ENCODE measurements at regions not wholly inside any gene's neighbourhood (a gene's known extent, or its start where the extent isn't known, plus 50 kb on each side); places are given as distances from the start of the nearest gene placed in this dataset.

DNA sequence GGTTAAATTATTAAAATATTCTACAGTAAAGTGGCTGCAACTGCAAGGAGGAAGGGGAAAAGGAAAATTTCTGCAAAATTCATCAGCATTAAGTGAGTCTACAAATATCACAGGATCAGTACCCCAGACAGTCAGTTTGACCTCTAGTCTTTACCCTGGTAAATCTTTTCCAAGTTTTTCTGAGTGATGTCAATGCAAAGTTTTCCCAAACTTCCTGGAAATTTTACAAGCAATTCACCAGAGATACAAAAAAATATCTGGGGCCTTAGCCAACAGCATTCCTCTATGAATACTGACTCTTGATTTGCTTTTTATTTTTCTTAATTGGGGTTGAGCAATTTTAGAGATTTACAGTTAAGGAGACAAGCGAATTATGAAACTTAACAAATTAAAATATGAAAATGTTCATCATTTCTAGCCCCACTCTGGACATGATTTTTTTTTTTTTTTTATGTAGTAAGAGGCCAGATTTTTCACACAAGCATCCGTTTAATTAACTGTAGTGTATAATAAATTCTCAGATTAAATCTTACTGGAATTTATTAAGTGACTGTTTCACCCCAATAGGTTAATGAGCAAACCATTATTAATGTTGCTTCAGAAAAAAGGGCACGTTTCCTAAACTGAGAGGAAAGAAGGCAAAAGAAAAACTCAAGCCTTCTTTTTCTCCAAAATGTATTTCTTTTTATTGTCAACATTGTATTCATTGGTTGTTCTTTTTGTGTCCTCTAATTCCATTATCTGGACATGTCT is 539.5 kb upstream of the FZD8 start:
- H3K9me3 ChIP-seq, result no peaks in the 10 kb centered on the region
- no peaks in the 10 kb centered on the region for H3K27me3 ChIP-seq
- intact Hi-C loops (cut with DNase I), result no loop called here
- H3K36me3 ChIP-seq (replicated peaks in 1 of 2; ENCODE audit: insufficient read depth in 1 of 2, low read depth in 2 of 2), result no peaks in the 10 kb centered on the region
- TF ChIP-seq POLR2A (IDR thresholded peaks at IDR 0.05), result no peak
- TF ChIP-seq, protein P1, sequence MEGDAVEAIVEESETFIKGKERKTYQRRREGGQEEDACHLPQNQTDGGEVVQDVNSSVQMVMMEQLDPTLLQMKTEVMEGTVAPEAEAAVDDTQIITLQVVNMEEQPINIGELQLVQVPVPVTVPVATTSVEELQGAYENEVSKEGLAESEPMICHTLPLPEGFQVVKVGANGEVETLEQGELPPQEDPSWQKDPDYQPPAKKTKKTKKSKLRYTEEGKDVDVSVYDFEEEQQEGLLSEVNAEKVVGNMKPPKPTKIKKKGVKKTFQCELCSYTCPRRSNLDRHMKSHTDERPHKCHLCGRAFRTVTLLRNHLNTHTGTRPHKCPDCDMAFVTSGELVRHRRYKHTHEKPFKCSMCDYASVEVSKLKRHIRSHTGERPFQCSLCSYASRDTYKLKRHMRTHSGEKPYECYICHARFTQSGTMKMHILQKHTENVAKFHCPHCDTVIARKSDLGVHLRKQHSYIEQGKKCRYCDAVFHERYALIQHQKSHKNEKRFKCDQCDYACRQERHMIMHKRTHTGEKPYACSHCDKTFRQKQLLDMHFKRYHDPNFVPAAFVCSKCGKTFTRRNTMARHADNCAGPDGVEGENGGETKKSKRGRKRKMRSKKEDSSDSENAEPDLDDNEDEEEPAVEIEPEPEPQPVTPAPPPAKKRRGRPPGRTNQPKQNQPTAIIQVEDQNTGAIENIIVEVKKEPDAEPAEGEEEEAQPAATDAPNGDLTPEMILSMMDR (IDR thresholded peaks at IDR 0.05), result no peak
- ATAC-seq (no peak), DNase-seq (no peak)
- peaks cover 13% of the 10 kb centered on the region for H3K4me1 ChIP-seq
- peak overlapping the region in 3 of 4 donors; percentile 54 to 60 (median 54) for H3K27ac ChIP-seq
- no peak overlapping the region for H3K4me3 ChIP-seq
- 35 to 42% methylated on average over 3 of the region's 3 CpGs for WGBS, 2 donors

DNA sequence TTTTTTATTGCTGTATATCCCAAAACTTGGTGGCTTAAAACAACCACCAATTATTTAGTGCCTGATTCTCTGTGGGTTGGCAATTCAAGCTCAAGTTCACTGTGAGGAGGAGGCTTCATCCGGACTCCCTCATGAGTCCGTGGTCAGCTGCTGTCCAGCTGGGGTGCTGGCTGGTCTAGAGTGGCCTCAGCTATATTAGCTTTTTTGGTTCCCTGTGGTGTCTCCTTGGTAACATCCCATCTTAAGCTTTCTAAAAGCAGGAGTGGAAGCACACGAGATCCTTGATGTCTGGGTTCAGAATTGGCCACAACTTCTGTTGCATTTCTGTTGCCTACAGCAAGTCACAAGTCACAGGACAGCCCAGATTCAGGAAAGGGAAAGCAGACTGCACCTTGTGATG is 536.5 kb upstream of the FZD8 start:
- H3K36me3 ChIP-seq (replicated peaks in 1 of 2; ENCODE audit: insufficient read depth in 1 of 2, low read depth in 2 of 2), result no peaks in the 10 kb centered on the region
- H3K27me3 ChIP-seq, result no peaks in the 10 kb centered on the region
- no peak overlapping the region for H3K4me3 ChIP-seq
- H3K27ac ChIP-seq, result no peak overlapping the region
- DNase-seq, result no peak
- 56 to 83% methylated on average over 3 of the region's 3 CpGs for WGBS, 2 donors
- intact Hi-C loops (cut with DNase I), result no loop called here
- H3K4me1 ChIP-seq, result peaks cover 13% of the 10 kb centered on the region
- no peaks in the 10 kb centered on the region for H3K9me3 ChIP-seq
- ATAC-seq, result no peak
- TF ChIP-seq, protein P1 (IDR thresholded peaks at IDR 0.05), result no peak
- TF ChIP-seq POLR2A (IDR thresholded peaks at IDR 0.05), result no peak

DNA sequence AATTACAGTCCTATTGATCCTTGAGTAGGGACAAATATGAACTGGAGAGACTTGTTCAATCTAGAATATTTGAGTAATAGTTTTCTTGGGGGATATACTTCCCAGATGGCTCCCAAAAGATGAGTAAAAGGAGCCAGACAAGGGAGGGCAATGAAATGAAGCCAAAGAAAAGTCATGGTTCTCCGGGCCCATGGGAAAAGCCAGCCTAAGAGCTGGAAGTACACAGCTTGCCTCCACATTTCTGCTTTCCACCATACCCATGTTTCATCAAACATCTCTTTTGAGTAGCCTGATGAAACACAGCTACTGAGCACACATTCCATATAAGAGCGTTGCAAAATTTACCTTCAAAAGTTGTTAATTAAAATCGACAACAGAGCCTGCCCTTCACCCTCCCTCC is 535.0 kb upstream of the FZD8 start:
- DNase-seq, result no peak
- Histone ChIP-seq H3K4me3 (no peak overlapping the region), H3K27me3 (no peaks in the 10 kb centered on the region), H3K4me1 (peaks cover under 1% of the 10 kb centered on the region), H3K27ac (no peak overlapping the region), H3K9me3 (no peaks in the 10 kb centered on the region), H3K36me3 (replicated peaks in 1 of 2; ENCODE audit: insufficient read depth in 1 of 2, low read depth in 2 of 2) (no peaks in the 10 kb centered on the region)
- ATAC-seq, result no peak
- intact Hi-C loops (cut with DNase I), result no loop called here
- TF ChIP-seq POLR2A (IDR thresholded peaks at IDR 0.05), result no peak
- TF ChIP-seq, protein P1 (IDR thresholded peaks at IDR 0.05), result no peak
- 63 to 64% methylated on average over 3 of the region's 3 CpGs for WGBS, 2 donors

DNA sequence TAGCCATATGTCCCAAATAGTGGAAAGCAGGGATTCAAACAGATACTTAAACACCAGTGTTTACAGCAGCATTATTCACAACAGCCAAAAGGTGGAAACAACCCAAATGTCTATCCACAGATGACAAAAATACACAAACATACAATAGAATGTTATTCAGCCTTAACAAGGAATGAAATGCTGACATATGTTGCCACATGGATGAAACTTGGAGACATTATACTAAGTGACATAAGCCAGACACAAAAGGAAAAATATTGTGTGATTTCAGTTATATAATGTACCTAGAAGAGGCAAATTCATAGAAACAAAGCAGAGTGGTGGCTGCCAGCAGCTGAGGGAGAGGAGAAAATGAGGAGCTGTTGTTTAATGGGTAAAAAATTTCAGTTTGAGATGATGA is 533.9 kb upstream of the FZD8 start:
- ATAC-seq, result no peak
- Histone ChIP-seq H3K36me3 (replicated peaks in 1 of 2; ENCODE audit: insufficient read depth in 1 of 2, low read depth in 2 of 2) (no peaks in the 10 kb centered on the region), H3K4me1 (no peaks in the 10 kb centered on the region), H3K9me3 (no peaks in the 10 kb centered on the region), H3K27me3 (no peaks in the 10 kb centered on the region), H3K4me3 (no peak overlapping the region), H3K27ac (no peak overlapping the region)
- TF ChIP-seq, protein P1 (IDR thresholded peaks at IDR 0.05), result no peak
- no peak for TF ChIP-seq POLR2A (IDR thresholded peaks at IDR 0.05)
- intact Hi-C loops (cut with DNase I), result no loop called here
- DNase-seq, result no peak

DNA sequence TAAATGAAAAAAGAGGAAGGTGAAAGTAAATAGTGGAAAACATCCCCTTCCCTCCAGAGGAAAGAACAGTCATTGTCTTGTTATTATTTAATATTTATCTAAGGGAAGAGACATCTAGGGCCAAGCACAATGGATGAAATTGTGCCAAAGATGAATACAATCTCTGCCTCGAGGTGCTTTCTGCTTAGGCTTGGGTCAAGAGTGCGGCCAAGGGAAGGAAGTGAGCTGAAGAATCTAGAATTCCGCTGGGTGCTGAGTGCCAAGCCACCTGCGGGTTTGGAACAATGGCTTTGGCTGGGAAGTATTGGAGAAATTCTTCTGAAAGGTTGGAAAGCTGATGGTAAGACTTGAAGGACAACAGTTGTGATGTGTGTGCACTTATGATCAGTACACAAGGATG is 531.3 kb upstream of the FZD8 start:
- ATAC-seq (no peak), DNase-seq (no peak)
- Histone ChIP-seq H3K9me3 (no peaks in the 10 kb centered on the region), H3K27me3 (no peaks in the 10 kb centered on the region), H3K4me1 (no peaks in the 10 kb centered on the region), H3K27ac (no peak overlapping the region), H3K36me3 (replicated peaks in 1 of 2; ENCODE audit: insufficient read depth in 1 of 2, low read depth in 2 of 2) (no peaks in the 10 kb centered on the region), H3K4me3 (no peak overlapping the region)
- intact Hi-C loops (cut with DNase I), result no loop called here
- WGBS, 2 donors, result 36 to 60% methylated on average over 4 of the region's 4 CpGs
- no peak for TF ChIP-seq POLR2A (IDR thresholded peaks at IDR 0.05)
- TF ChIP-seq, protein P1 (IDR thresholded peaks at IDR 0.05), result no peak
